ENCODE measurements at regions not wholly inside any gene's neighbourhood (a gene's known extent, or its start where the extent isn't known, plus 50 kb on each side); places are given as distances from the start of the nearest gene placed in this dataset.
A peak's percentile ranks its signal among the peaks of the same experiment; 100 is the strongest.

DNA sequence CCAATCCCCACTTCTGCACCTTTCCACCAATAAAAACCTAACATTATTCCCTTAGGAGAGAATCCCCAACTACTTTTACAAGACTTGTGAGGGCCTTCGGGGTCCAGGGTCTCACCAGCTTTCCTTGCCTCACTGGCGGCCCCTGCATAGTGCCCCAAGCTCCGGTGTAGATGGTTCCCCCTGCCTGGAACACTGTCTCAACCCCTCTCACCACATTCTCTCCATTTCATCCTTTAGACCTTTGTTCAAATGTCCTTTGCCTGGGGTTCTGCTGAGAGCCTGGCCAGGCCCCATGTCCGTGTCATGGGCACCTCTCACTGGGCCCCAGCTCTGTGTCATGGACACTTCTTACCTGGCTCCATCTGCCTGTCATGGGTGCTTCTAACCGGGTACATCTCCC, 64.5 kb upstream of the SORCS3 start:
- no peak for DNase-seq (ENCODE audit: low read depth in 3 of 3)

DNA sequence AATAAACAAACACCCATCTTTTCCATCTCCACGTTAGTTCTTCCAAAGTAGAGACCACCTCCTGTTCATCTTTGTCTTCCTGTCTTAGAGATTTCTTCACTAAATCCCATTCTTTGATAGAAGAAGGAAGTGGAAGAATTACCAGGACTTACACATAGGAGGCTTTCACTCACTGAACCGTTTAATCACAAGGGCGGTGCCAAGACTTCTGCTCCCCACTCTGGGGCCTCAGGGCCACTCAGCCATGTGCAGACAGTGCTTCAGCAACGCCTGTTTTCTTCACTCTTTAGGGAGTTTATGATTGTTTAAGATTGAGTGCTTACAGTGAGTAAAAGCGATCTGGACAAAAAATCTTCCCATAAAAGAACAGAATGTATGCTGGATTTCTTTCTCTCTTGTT, 63.9 kb upstream of the SORCS3 start:
- no peak for DNase-seq (ENCODE audit: low read depth in 3 of 3)

DNA sequence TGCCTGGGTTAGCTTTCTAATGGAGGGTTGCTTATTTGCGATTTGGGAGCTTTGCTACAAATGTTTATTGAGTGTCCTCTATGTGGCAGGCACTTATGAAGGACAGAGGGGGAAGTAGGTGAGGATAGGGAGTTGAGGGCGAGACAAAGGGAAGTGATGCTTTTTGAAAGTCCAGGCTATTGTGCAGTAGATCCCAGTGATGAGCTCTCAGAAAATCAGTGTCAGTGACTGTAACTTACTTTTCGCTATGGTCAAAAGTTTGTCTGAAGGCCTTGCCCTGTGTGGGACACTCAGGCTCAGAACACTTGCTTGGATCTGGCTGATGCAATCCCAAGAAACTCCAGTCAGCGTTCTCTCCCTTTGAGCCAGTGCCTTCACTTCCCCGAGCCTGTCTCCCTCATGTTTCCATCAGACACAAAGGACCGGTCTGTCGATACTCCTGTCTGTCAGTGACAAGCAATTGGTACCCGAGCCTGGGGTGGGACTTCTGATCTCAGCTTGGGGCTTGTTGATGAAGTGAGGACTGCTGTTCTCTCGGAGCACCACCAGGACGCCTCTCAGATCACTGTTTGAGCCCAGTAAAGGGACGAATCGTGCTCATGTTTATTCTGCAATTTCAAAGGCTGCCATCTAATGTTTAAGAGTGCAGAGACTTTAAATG, 63.1 kb upstream of the SORCS3 start:
- DNase-seq (ENCODE audit: low read depth in 3 of 3) = no peak

- DNase-seq (ENCODE audit: low read depth in 3 of 3) = no peak
Measured at GRCh38 chr10:104578671-104579070, 62.4 kb upstream of the SORCS3 start.

DNA sequence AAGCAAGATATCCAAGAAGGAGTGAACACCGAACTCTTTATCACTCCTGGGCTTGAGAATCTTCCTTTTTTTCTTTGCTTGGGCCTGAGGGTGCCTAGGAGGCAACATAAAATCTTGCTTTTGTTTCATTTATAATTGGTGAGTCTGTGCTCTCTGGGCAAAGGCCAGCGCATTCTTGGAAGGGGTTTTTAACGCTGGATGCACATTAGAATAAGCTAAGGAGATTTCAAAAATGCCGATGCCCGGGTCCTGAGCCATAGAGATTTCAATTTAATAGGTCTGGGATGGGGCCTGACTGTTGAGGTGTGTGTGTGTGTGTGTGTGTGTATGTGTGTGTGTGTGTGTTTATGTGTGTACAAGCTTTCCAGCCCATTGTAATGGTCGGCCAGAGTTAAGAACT, 62.0 kb upstream of the SORCS3 start:
- DNase-seq (ENCODE audit: low read depth in 3 of 3) = no peak

- DNase-seq (ENCODE audit: low read depth in 3 of 3) = no peak
Measured at GRCh38 chr10:104580321-104580720, 60.8 kb upstream of the SORCS3 start.

- DNase-seq (ENCODE audit: low read depth in 3 of 3) = peak; percentile 48 to 67 (median 66)
Measured at GRCh38 chr10:104580774-104581675, 60.1 kb upstream of the SORCS3 start.

DNA sequence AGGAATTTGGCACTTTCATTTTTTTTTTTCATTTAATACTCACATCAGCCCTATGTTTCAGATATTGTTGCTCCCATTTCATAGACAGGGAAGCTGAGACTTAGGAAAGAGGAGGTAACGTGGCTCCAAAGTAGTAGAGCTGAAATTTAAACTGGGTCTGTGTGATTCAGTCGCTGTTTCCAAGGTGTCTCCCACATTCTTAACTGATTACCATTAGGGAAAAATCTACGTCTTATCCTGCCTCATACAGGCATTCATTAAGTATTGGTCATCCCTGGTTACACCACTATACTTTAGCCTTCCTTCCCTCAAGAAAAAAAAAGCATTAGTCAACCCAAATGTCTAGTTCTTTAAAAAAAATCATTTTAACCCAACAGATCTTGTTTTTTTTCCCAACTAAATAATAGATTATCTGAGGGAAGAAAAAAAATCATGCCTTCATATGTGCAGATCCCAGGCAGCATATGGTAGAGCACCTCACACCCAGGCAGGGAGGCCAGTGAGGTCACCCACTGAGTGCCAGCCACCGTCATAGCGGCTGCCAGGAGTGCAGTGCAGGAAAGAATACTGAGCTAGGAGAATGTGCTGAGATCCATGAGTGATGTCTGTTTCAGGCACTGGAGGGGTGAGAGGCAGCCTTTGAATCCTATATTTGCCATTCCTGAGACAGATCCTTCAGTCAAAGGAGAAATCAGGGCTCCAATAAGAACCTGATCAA, 59.0 kb upstream of the SORCS3 start:
- no peak for DNase-seq (ENCODE audit: low read depth in 3 of 3)

DNA sequence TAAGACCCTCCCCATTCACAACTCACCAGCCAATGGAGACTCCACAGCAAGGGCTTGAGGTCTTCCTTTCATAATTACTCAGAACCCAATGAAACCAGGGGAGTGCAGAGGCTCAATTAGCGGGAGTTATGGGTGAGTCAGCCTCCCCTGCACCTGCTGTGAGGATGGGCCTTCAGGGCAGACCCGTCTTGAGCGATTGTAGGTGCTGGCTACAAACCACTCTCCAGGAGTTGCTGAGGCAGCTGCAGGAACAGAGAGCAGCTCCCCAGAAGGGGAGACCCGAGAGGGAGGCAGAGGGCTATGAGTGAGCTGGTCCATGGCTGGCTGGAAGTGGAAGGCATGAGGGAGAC, 58.5 kb upstream of the SORCS3 start:
- no peak for DNase-seq (ENCODE audit: low read depth in 3 of 3)

GRCh38 chr10:104582966-104583365, 58.1 kb upstream of the SORCS3 start:
- DNase-seq (ENCODE audit: low read depth in 3 of 3) = no peak

GRCh38 chr10:104584541-104584940, 56.5 kb upstream of the SORCS3 start:
- no peak for DNase-seq (ENCODE audit: low read depth in 3 of 3)

- no peak for DNase-seq (ENCODE audit: low read depth in 3 of 3)
Measured at GRCh38 chr10:104587751-104588150, 53.3 kb upstream of the SORCS3 start.

DNA sequence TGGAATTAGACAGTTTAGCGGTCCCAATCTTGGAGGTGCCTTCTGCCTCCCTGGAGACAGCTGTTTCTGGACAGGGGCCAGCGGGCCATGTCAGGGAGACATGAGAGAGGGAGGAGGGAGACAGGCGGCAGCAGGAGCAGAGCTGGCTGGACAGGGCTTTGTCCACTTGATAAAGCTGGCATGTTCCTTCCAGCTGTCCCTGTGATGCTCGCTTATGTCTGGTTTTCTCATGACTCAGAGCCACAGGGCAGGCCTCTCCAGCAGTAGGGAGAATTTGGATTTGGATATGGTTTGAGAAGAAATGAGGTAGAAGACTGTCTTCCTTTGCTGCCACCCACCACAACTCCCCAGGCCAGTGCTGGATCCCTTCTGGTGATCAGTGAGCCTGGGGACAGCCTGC, 51.7 kb upstream of the SORCS3 start:
- DNase-seq (ENCODE audit: low read depth in 3 of 3) = no peak

DNA sequence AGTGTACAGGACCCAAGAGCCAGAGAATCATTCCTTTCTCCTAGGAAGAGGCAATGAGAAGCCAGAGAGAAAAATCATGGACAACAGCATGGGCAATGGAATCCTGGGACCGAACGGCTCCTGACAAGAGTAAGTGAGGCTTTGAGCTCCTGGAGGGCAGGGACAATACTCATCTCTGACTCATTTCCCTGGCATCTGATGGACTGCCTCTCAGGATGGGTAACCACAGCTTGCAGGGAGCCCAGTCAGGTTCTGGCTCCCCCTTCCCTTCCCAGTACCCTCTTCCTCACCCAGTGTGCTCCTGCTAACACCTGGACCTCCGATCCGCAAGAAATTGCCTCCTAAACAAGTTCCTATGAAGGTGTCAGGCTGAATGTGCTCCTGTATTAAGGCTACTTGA, 51.2 kb upstream of the SORCS3 start:
- DNase-seq (ENCODE audit: low read depth in 3 of 3) = no peak
